CD4-positive, alpha-beta T cell (primary cell): ENCODE measurements at regions not wholly inside any gene's neighbourhood (a gene's known extent, or its start where the extent isn't known, plus 50 kb on each side); places are given as distances from the start of the nearest gene placed in this dataset.

ENCODE experiments used
- ATAC-seq: fragments of 200-7000 bp; cut with Tn5 transposase; one replicate; pipeline ENCODE4 v1.10.0; 2022; ENCODE audit warnings: mild to moderate bottlenecking; ENCODE audit not compliant: poor library complexity
- CTCF ChIA-PET: fragments of 350-600 bp; sonication (Branson Sonifier 250); formaldehyde crosslinking; loops from one replicate; lab custom pipeline; 2021; ENCODE audit warnings: antibody characterized with exemption, inconsistent platforms; lab: Charles Lee
- POLR2A ChIA-PET: fragments of 350-600 bp; sonication (Branson Sonifier 250); formaldehyde crosslinking; loops from one replicate; lab custom pipeline; 2021; ENCODE audit warnings: antibody characterized with exemption, inconsistent platforms; lab: Charles Lee
- DNase-seq, 14 experiments: peaks; one replicate each; pipeline ENCODE4 v3.0.0-alpha.2; 2013 to 2020; ENCODE audit warnings: mixed read lengths in 2 of 14
- H3K27ac ChIP-seq, 2 donors: one replicate each; pipeline versions ENCODE4 v1.5.1 to v1.7.0; 2013; ENCODE audit warnings: low read length in 2 of 2, low read depth in 1 of 2, mild to moderate bottlenecking in 1 of 2
- H3K27me3 ChIP-seq, 2 experiments: 1 replicate in 1 of 2; 2 replicates in 1 of 2; pipeline versions ENCODE4 v1.6.1 to v1.7.0; 2013; ENCODE audit warnings: low read length in 2 of 2, control low read depth in 1 of 2, mild to moderate bottlenecking in 1 of 2, moderate library complexity in 1 of 2; ENCODE audit not compliant: insufficient read depth in 2 of 2, control insufficient read depth in 1 of 2
- H3K36me3 ChIP-seq: one replicate; pipeline ENCODE4 v1.6.1; 2013; ENCODE audit warnings: low read length, control low read depth; ENCODE audit not compliant: insufficient read depth
- H3K4me1 ChIP-seq: one replicate; pipeline ENCODE4 v1.6.1; 2013; ENCODE audit warnings: low read length, control low read depth; ENCODE audit not compliant: insufficient read depth
- H3K4me3 ChIP-seq: one replicate; pipeline ENCODE4 v1.5.1; 2013; ENCODE audit warnings: mild to moderate bottlenecking, low read length, moderate library complexity
- H3K9me3 ChIP-seq, 2 experiments: 1 replicate in 1 of 2; 2 replicates in 1 of 2; pipeline versions ENCODE4 v1.6.1 to v1.7.0; 2013; ENCODE audit warnings: low read length in 2 of 2, mild to moderate bottlenecking in 2 of 2, control low read depth in 1 of 2, moderate library complexity in 1 of 2; ENCODE audit not compliant: control insufficient read depth in 1 of 2, insufficient read depth in 1 of 2
- H3K27ac Mint-ChIP-seq: one replicate; pipeline ENCODE4 v1.8.0; 2020; ENCODE audit warnings: mixed read lengths
- H3K27me3 Mint-ChIP-seq: one replicate; pipeline ENCODE4 v1.8.0; 2021; ENCODE audit warnings: mixed read lengths
- H3K36me3 Mint-ChIP-seq: one replicate; pipeline ENCODE4 v1.8.0; 2021; ENCODE audit warnings: low read depth, mixed read lengths
- H3K4me1 Mint-ChIP-seq: one replicate; pipeline ENCODE4 v1.8.0; 2021; ENCODE audit warnings: low read depth, mixed read lengths
- H3K4me3 Mint-ChIP-seq: one replicate; pipeline ENCODE4 v1.8.0; 2020; ENCODE audit warnings: mild to moderate bottlenecking, mixed read lengths
- H3K9me3 Mint-ChIP-seq: one replicate; pipeline ENCODE4 v1.8.0; 2020; ENCODE audit warnings: mixed read lengths
- CTCF ChIP-seq: fragments of 200-600 bp; IDR thresholded peaks from one replicate; pipeline ENCODE4 v1.8.0; 2022; ENCODE audit warnings: antibody characterized with exemption, mild to moderate bottlenecking
- intact Hi-C, 2 experiments: fragments of 100-400 bp; cut with DNase I in 1 of 2; cut with micrococcal nuclease in 1 of 2; formaldehyde crosslinking; loops; one replicate each; pipeline versions ENCODE4 v1.15.1 to v1.9.0; 2023 to 2025; cut with DNase I, micrococcal nuclease

GRCh38 chr10:78450807-78451485 is 417.3 kb downstream of the RPS24 start:
- TF ChIP-seq CTCF: no peak
- intact Hi-C loops: no loop called here
- H3K27me3 ChIP-seq: no peaks in the 10 kb centered on the region
- Mint-ChIP-seq H3K36me3 (no peaks in the 10 kb centered on the region), H3K27ac (no peak overlapping the region), H3K4me1 (no peaks in the 10 kb centered on the region), H3K9me3 (no peaks in the 10 kb centered on the region), H3K4me3 (no peak overlapping the region), H3K27me3 (peaks cover 6% of the 10 kb centered on the region)
- H3K4me3 ChIP-seq: no peak overlapping the region
- H3K9me3 ChIP-seq: no peaks in the 10 kb centered on the region
- no peaks in the 10 kb centered on the region for H3K4me1 ChIP-seq
- DNase-seq (no peak), ATAC-seq (no peak)
- H3K27ac ChIP-seq: no peak overlapping the region
- H3K36me3 ChIP-seq: no peaks in the 10 kb centered on the region
- POLR2A ChIA-PET: no interaction called here
- CTCF ChIA-PET: no interaction called here

- Mint-ChIP-seq H3K4me3 (no peak overlapping the region), H3K4me1 (no peaks in the 10 kb centered on the region)
- CTCF ChIA-PET: no interaction called here
Measured at GRCh38 chr10:78451592-78451991, 417.9 kb downstream of the RPS24 start.

GRCh38 chr10:78454123-78454645 is 420.5 kb downstream of the RPS24 start:
- CTCF ChIA-PET: no interaction called here
- POLR2A ChIA-PET: no interaction called here
- DNase-seq (peak in 1 of 14 experiments; percentile 14), ATAC-seq (no peak)
- Histone ChIP-seq H3K4me1 (no peaks in the 10 kb centered on the region), H3K36me3 (no peaks in the 10 kb centered on the region), H3K27me3 (no peaks in the 10 kb centered on the region), H3K27ac (no peak overlapping the region), H3K9me3 (no peaks in the 10 kb centered on the region), H3K4me3 (no peak overlapping the region)
- intact Hi-C loops: no loop called here
- Mint-ChIP-seq H3K36me3 (no peaks in the 10 kb centered on the region), H3K4me1 (no peaks in the 10 kb centered on the region), H3K9me3 (no peaks in the 10 kb centered on the region), H3K4me3 (no peak overlapping the region), H3K27me3 (no peaks in the 10 kb centered on the region), H3K27ac (no peak overlapping the region)
- TF ChIP-seq CTCF: no peak

More at GRCh38 chr10:78451592-78451991, 417.9 kb downstream of the RPS24 start:
- Mint-ChIP-seq H3K9me3 (no peaks in the 10 kb centered on the region), H3K27me3 (peaks cover 4% of the 10 kb centered on the region), H3K27ac (no peak overlapping the region), H3K36me3 (no peaks in the 10 kb centered on the region)
- H3K9me3 ChIP-seq: no peaks in the 10 kb centered on the region
- intact Hi-C loops: no loop called here
- no peak overlapping the region for H3K4me3 ChIP-seq
- no peak for TF ChIP-seq CTCF
- no peak overlapping the region for H3K27ac ChIP-seq
- DNase-seq: peak in 1 of 14 experiments; percentile 15
- ATAC-seq: no peak
- no peaks in the 10 kb centered on the region for H3K36me3 ChIP-seq
- H3K4me1 ChIP-seq: no peaks in the 10 kb centered on the region
- POLR2A ChIA-PET: no interaction called here
- no peaks in the 10 kb centered on the region for H3K27me3 ChIP-seq
